ENCODE measurements at regions not wholly inside any gene's neighbourhood (a gene's known extent, or its start where the extent isn't known, plus 50 kb on each side); places are given as distances from the start of the nearest gene placed in this dataset.

GRCh38 chr10:31100662-31101061 lies 69.0 kb upstream of the ZNF438 start:
- no peak overlapping the region for H3K4me2 ChIP-seq
- H3K79me2 ChIP-seq: no peaks in the 10 kb centered on the region
- no peak overlapping the region for H2AFZ ChIP-seq
- H3K36me3 ChIP-seq (replicated peaks; ENCODE audit: insufficient read depth, low read depth): no peaks in the 10 kb centered on the region
- H4K20me1 ChIP-seq (ENCODE audit: insufficient read depth, poor library complexity, severe bottlenecking): no peaks in the 10 kb centered on the region
- peak overlapping the region; percentile 8 for H3K27ac ChIP-seq
- TF ChIP-seq EZH2 (IDR thresholded peaks at IDR 0.05; ENCODE audit: borderline replicate concordance) (no peak), EZH2phosphoT487 (IDR thresholded peaks at IDR 0.05; ENCODE audit: low read depth, severe bottlenecking, unreplicated experiment) (no peak), CTCF (IDR thresholded peaks at IDR 0.05; ENCODE audit: poor library complexity) (no peak)
- no peaks in the 10 kb centered on the region for H3K9me2 ChIP-seq (replicated peaks; ENCODE audit: insufficient read depth)
- H3K4me1 ChIP-seq (ENCODE audit: insufficient read depth): no peaks in the 10 kb centered on the region
- no peaks in the 10 kb centered on the region for H3K9me3 ChIP-seq (ENCODE audit: low read depth)
- H3K4me3 ChIP-seq: no peak overlapping the region
- 88% methylated on average over 8 of the region's 8 CpGs for WGBS (ENCODE audit: low lambda C conversion rate, missing lambda C conversion rate)
- H3K27me3 ChIP-seq: no peaks in the 10 kb centered on the region
- DNase-seq (ENCODE audit: low spot score): no peak

GRCh38 chr10:31101123-31101522 lies 69.5 kb upstream of the ZNF438 start:
- 80% methylated on average over 4 of the region's 4 CpGs for WGBS (ENCODE audit: low lambda C conversion rate, missing lambda C conversion rate)
- no peak overlapping the region for H3K4me2 ChIP-seq
- DNase-seq (ENCODE audit: low spot score): peak; percentile 32
- no peaks in the 10 kb centered on the region for H3K9me2 ChIP-seq (replicated peaks; ENCODE audit: insufficient read depth)
- H3K36me3 ChIP-seq (replicated peaks; ENCODE audit: insufficient read depth, low read depth): no peaks in the 10 kb centered on the region
- no peak overlapping the region for H2AFZ ChIP-seq
- H4K20me1 ChIP-seq (ENCODE audit: insufficient read depth, poor library complexity, severe bottlenecking): no peaks in the 10 kb centered on the region
- peak overlapping the region; percentile 13 for H3K27ac ChIP-seq
- H3K4me1 ChIP-seq (ENCODE audit: insufficient read depth): no peaks in the 10 kb centered on the region
- H3K9me3 ChIP-seq (ENCODE audit: low read depth): no peaks in the 10 kb centered on the region
- H3K4me3 ChIP-seq: no peak overlapping the region
- H3K79me2 ChIP-seq: no peaks in the 10 kb centered on the region
- no peaks in the 10 kb centered on the region for H3K27me3 ChIP-seq
- TF ChIP-seq EZH2 (IDR thresholded peaks at IDR 0.05; ENCODE audit: borderline replicate concordance): no peak
- no peak for TF ChIP-seq EZH2phosphoT487 (IDR thresholded peaks at IDR 0.05; ENCODE audit: low read depth, severe bottlenecking, unreplicated experiment)
- TF ChIP-seq CTCF (IDR thresholded peaks at IDR 0.05; ENCODE audit: poor library complexity): no peak

- 67% methylated on average over 2 of the region's 2 CpGs for WGBS (ENCODE audit: low lambda C conversion rate, missing lambda C conversion rate)
- Histone ChIP-seq H3K4me3 (no peak overlapping the region), H4K20me1 (ENCODE audit: insufficient read depth, poor library complexity, severe bottlenecking) (no peaks in the 10 kb centered on the region), H2AFZ (no peak overlapping the region), H3K9me3 (ENCODE audit: low read depth) (no peaks in the 10 kb centered on the region), H3K36me3 (replicated peaks; ENCODE audit: insufficient read depth, low read depth) (no peaks in the 10 kb centered on the region), H3K4me1 (ENCODE audit: insufficient read depth) (no peaks in the 10 kb centered on the region), H3K27ac (no peak overlapping the region), H3K79me2 (no peaks in the 10 kb centered on the region), H3K27me3 (no peaks in the 10 kb centered on the region), H3K9me2 (replicated peaks; ENCODE audit: insufficient read depth) (no peaks in the 10 kb centered on the region), H3K4me2 (no peak overlapping the region)
- no peak for DNase-seq (ENCODE audit: low spot score)
- TF ChIP-seq CTCF (IDR thresholded peaks at IDR 0.05; ENCODE audit: poor library complexity) (no peak), EZH2phosphoT487 (IDR thresholded peaks at IDR 0.05; ENCODE audit: low read depth, severe bottlenecking, unreplicated experiment) (no peak), EZH2 (IDR thresholded peaks at IDR 0.05; ENCODE audit: borderline replicate concordance) (no peak)
Observed at GRCh38 chr10:31102421-31102820, 70.8 kb upstream of the ZNF438 start.

GRCh38 chr10:31103112-31103511 lies 71.4 kb upstream of the ZNF438 start:
- Histone ChIP-seq H3K9me3 (ENCODE audit: low read depth) (no peaks in the 10 kb centered on the region), H3K9me2 (replicated peaks; ENCODE audit: insufficient read depth) (no peaks in the 10 kb centered on the region), H4K20me1 (ENCODE audit: insufficient read depth, poor library complexity, severe bottlenecking) (no peaks in the 10 kb centered on the region), H3K27ac (no peak overlapping the region), H3K4me2 (no peak overlapping the region), H3K4me3 (no peak overlapping the region), H3K27me3 (no peaks in the 10 kb centered on the region), H3K36me3 (replicated peaks; ENCODE audit: insufficient read depth, low read depth) (no peaks in the 10 kb centered on the region), H3K79me2 (no peaks in the 10 kb centered on the region), H2AFZ (no peak overlapping the region), H3K4me1 (ENCODE audit: insufficient read depth) (no peaks in the 10 kb centered on the region)
- 71% methylated on average over 3 of the region's 3 CpGs for WGBS (ENCODE audit: low lambda C conversion rate, missing lambda C conversion rate)
- TF ChIP-seq EZH2 (IDR thresholded peaks at IDR 0.05; ENCODE audit: borderline replicate concordance): no peak
- TF ChIP-seq EZH2phosphoT487 (IDR thresholded peaks at IDR 0.05; ENCODE audit: low read depth, severe bottlenecking, unreplicated experiment): no peak
- no peak for TF ChIP-seq CTCF (IDR thresholded peaks at IDR 0.05; ENCODE audit: poor library complexity)
- no peak for DNase-seq (ENCODE audit: low spot score)
